ENCODE measurements at regions not wholly inside any gene's neighbourhood (a gene's known extent, or its start where the extent isn't known, plus 50 kb on each side); places are given as distances from the start of the nearest gene placed in this dataset.

DNA sequence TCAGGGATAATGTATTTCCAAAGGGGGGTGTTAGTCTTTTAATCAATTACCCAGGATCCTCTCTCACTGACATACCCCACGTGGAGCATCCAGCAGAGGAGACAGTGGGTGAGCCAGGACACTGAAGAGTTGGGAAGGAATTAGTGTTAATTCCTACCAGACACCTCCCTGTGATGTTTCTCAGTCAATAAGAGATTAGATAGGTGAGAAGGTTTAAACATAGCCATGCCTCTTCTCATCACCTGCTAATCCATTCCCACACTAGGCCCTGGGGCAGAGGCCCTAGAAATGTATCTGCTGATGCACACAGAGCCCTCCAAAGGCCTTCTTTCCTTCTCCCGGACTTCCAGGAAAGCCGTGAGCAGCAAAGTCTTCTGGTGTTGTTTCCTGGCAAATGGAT is 363.6 kb upstream of the LARGE1 start:
- TF ChIP-seq, protein P1, sequence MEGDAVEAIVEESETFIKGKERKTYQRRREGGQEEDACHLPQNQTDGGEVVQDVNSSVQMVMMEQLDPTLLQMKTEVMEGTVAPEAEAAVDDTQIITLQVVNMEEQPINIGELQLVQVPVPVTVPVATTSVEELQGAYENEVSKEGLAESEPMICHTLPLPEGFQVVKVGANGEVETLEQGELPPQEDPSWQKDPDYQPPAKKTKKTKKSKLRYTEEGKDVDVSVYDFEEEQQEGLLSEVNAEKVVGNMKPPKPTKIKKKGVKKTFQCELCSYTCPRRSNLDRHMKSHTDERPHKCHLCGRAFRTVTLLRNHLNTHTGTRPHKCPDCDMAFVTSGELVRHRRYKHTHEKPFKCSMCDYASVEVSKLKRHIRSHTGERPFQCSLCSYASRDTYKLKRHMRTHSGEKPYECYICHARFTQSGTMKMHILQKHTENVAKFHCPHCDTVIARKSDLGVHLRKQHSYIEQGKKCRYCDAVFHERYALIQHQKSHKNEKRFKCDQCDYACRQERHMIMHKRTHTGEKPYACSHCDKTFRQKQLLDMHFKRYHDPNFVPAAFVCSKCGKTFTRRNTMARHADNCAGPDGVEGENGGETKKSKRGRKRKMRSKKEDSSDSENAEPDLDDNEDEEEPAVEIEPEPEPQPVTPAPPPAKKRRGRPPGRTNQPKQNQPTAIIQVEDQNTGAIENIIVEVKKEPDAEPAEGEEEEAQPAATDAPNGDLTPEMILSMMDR (optimal IDR thresholded peaks at IDR 0.05 in 1 of 3, IDR thresholded peaks at IDR 0.05 in 1 of 3, conservative IDR thresholded peaks at IDR 0.05 in 1 of 3; ENCODE audit: extremely low read depth in 1 of 3, insufficient read depth in 2 of 3, low read length in 3 of 3) = no peak
- TF ChIP-seq EZH2 (IDR thresholded peaks at IDR 0.05; ENCODE audit: low read length) = no peak

Data from keratinocyte (primary cell).